ENCODE measurements at regions not wholly inside any gene's neighbourhood (a gene's known extent, or its start where the extent isn't known, plus 50 kb on each side); places are given as distances from the start of the nearest gene placed in this dataset.

GRCh38 chr5:123875561-123876275 lies 363.7 kb downstream of the CSNK1G3 start:
- peak in 1 of 4 donors; percentile 19 for DNase-seq (ENCODE audit: low read depth in 4 of 4, low spot score in 2 of 4)

- peak in 1 of 4 donors; percentile 34 for DNase-seq (ENCODE audit: low read depth in 4 of 4, low spot score in 2 of 4)
These were observed 362.7 kb downstream of the CSNK1G3 start for GRCh38 chr5:123874600-123875201.

- DNase-seq (ENCODE audit: low read depth in 4 of 4, low spot score in 2 of 4) = no peak
These were observed 361.9 kb downstream of the CSNK1G3 start for GRCh38 chr5:123873846-123874245.

DNA sequence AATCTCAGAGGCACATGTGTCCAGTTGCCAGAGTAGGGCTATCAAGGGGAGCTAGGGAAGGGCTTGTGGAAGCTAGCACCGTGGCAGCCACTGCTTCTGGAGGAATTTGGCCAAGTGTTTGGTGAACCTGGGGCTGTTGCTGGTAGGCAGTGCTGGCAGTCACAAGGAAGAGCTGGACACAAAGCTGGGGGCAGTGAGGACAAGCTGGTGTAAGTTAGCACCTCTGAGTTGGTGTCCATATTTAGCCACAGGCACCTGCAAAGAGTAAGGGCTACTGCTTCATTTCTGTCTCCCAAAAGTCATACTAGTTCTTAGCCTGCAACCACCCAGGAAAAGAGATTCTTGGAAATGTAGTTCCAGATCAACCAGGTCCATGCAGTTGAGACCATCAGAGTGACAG lies 359.4 kb downstream of the CSNK1G3 start:
- no peak for DNase-seq (ENCODE audit: low read depth in 4 of 4, low spot score in 2 of 4)

GRCh38 chr5:123868881-123869280 lies 356.9 kb downstream of the CSNK1G3 start:
- DNase-seq (ENCODE audit: low read depth in 4 of 4, low spot score in 2 of 4) = no peak

- DNase-seq (ENCODE audit: low read depth in 4 of 4, low spot score in 2 of 4) = peak in 1 of 4 donors; percentile 15
These were observed 356.3 kb downstream of the CSNK1G3 start for GRCh38 chr5:123868267-123868666.

GRCh38 chr5:123865641-123866040 lies 353.7 kb downstream of the CSNK1G3 start:
- DNase-seq (ENCODE audit: low read depth in 4 of 4, low spot score in 2 of 4) = no peak

- DNase-seq (ENCODE audit: low read depth in 4 of 4, low spot score in 2 of 4) = no peak
These were observed 352.6 kb downstream of the CSNK1G3 start for GRCh38 chr5:123864578-123864977.

GRCh38 chr5:123858938-123859337 lies 347.0 kb downstream of the CSNK1G3 start:
- no peak for DNase-seq (ENCODE audit: low read depth in 4 of 4, low spot score in 2 of 4)

GRCh38 chr5:123856766-123857165 lies 344.8 kb downstream of the CSNK1G3 start:
- DNase-seq (ENCODE audit: low read depth in 4 of 4, low spot score in 2 of 4) = no peak

DNA sequence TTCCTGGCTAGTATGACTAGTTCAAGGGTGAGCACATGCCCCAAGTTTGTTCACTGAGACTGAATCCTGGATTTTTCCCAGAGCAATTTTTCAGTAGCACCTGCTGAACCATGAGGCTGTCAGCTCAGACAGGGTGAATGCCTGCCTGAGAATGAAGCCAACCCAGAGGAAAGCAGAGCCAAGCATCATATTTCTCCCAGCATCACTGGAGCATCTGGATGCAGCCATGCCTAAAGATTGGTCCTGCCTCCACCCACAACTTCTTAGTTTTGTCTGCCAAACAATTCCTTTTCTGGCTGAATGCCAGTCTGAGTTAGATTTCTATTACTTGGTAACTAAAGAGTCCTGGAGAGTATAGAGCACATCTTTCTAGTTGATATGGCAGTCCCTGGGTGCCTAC lies 343.6 kb downstream of the CSNK1G3 start:
- DNase-seq (ENCODE audit: low read depth in 4 of 4, low spot score in 2 of 4) = peak in 1 of 4 donors; percentile 33

DNA sequence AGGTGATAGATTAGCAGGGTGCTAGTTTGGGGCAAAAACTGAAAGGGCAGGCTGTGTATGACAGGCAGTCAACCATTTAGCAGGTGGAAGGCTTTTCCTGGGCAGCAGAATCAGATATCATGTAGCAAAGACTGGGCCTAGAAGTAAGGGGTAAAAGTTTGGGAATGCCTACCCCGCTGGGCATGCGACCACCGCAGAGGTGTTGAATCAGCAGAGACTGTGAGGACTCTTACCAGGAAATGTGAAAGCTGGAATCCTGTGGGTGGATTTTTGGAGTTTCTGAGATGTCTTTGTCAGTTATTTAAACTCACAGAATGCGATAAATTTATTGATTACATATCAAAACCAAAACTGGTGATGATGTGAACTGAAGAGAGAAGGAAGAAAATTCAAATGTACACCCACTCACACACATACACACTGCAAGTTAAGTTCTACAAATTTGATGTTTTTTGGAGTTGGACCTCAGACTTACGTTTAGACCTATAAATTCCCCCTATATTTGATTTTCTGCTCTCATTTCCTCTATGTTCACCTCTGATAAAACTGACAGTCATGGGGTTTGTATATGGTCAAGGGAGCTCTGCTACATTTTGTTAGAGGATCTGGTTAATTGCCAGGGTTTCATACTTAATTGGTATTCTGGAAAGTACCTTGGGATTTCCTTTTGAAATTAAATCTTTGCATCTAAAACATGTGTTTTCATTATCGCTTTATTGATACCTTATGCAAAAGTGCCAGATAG lies 333.6 kb downstream of the CSNK1G3 start:
- no peak for DNase-seq (ENCODE audit: low read depth in 4 of 4, low spot score in 2 of 4)

GRCh38 chr5:123844873-123845272 lies 332.9 kb downstream of the CSNK1G3 start:
- DNase-seq (ENCODE audit: low read depth in 4 of 4, low spot score in 2 of 4) = no peak

GRCh38 chr5:123835421-123835820 lies 323.4 kb downstream of the CSNK1G3 start:
- no peak for DNase-seq (ENCODE audit: low read depth in 4 of 4, low spot score in 2 of 4)

- no peak for DNase-seq (ENCODE audit: low read depth in 4 of 4, low spot score in 2 of 4)
These were observed 318.6 kb downstream of the CSNK1G3 start for GRCh38 chr5:123830575-123830974.

- DNase-seq (ENCODE audit: low read depth in 4 of 4, low spot score in 2 of 4) = no peak
These were observed 315.8 kb downstream of the CSNK1G3 start for GRCh38 chr5:123827811-123828210.

DNA sequence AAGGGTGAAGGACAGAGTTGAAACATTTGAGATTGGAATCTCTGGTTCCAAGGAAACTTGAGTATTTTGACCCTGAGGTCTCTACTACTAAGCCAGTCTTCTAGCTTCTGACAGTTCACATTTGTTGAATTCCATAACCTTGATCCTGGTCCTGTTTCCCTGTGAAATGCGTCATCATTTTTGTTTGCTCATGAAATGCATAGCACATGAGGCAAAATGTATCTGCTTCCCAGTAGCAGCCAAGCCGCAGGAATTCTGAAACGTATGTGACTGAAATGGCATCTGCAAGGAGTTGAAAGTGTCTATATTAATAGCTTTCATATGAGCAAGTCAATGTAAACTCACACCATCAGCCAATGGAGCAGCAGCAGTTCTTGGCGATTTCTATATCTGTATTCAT lies 307.9 kb downstream of the CSNK1G3 start:
- DNase-seq (ENCODE audit: low read depth in 4 of 4, low spot score in 2 of 4) = no peak

- no peak for DNase-seq (ENCODE audit: low read depth in 4 of 4, low spot score in 2 of 4)
These were observed 307.4 kb downstream of the CSNK1G3 start for GRCh38 chr5:123819386-123819785.

DNA sequence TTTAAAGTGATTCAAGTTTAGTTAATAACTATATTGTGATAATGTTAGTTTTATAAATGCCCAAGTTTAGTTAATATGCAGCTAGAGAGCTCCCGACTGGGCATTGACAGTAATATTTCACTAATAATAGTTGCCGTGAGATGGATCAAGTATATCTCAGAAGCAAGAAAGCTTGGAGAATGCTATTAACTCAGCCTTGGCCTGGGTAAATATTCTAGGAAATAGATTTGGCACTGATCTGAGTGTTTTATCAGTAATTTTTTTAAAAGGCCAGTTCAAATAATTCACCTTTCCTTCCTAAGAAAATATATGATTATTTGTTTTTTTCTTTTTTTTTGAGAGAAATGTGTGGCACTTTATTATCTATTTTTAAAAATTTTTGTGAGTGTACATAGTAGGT lies 305.3 kb downstream of the CSNK1G3 start:
- no peak for DNase-seq (ENCODE audit: low read depth in 4 of 4, low spot score in 2 of 4)

- no peak for DNase-seq (ENCODE audit: low read depth in 4 of 4, low spot score in 2 of 4)
These were observed 303.0 kb downstream of the CSNK1G3 start for GRCh38 chr5:123814801-123815470.

GRCh38 chr5:123813937-123814624 lies 302.1 kb downstream of the CSNK1G3 start:
- peak in 2 of 4 donors; percentile 40 to 70 for DNase-seq (ENCODE audit: low read depth in 4 of 4, low spot score in 2 of 4)

Measured in left renal cortex interstitium (tissue), 4 donors.